H9 (cell line): ENCODE measurements at regions not wholly inside any gene's neighbourhood (a gene's known extent, or its start where the extent isn't known, plus 50 kb on each side); places are given as distances from the start of the nearest gene placed in this dataset.

ENCODE experiments used
- DNase-seq: peaks from one replicate; pipeline ENCODE4 v3.0.0-alpha.2; 2017
- H2AFZ ChIP-seq: one replicate; pipeline ENCODE4 v1.6.1; 2013; ENCODE audit warnings: mild to moderate bottlenecking, low read length, control low read depth, moderate library complexity
- H2AK5ac ChIP-seq: 2 replicates; pipeline ENCODE4 v1.6.1; 2013; ENCODE audit warnings: low read length, control low read depth, mixed read lengths; ENCODE audit not compliant: insufficient read length
- H2BK120ac ChIP-seq: one replicate; pipeline ENCODE4 v1.6.1; 2013; ENCODE audit warnings: low read depth, mild to moderate bottlenecking, low read length, control low read depth, inconsistent platforms; ENCODE audit not compliant: poor library complexity, severe bottlenecking
- H2BK12ac ChIP-seq: 2 replicates; pipeline ENCODE4 v1.6.1; 2013; ENCODE audit warnings: low read length, control low read depth, mixed read lengths, low read depth; ENCODE audit not compliant: insufficient read length
- H2BK15ac ChIP-seq: 2 replicates; pipeline ENCODE4 v1.6.1; 2013; ENCODE audit warnings: low read depth, low read length, control low read depth
- H2BK20ac ChIP-seq: one replicate; pipeline ENCODE4 v1.6.1; 2013; ENCODE audit warnings: low read depth, mild to moderate bottlenecking, low read length, control low read depth, inconsistent platforms; ENCODE audit not compliant: poor library complexity, severe bottlenecking
- H2BK5ac ChIP-seq: 2 replicates; pipeline ENCODE4 v1.6.1; 2013; ENCODE audit warnings: low read length, control low read depth, mixed read lengths; ENCODE audit not compliant: insufficient read length
- H3K14ac ChIP-seq: 2 replicates; pipeline ENCODE4 v1.6.1; 2013; ENCODE audit warnings: low read length, control low read depth; ENCODE audit not compliant: insufficient read depth
- H3K18ac ChIP-seq: 2 replicates; pipeline ENCODE4 v1.6.1; 2013; ENCODE audit warnings: low read depth, mild to moderate bottlenecking, mixed read lengths, low read length, control low read depth; ENCODE audit not compliant: insufficient read length
- H3K23ac ChIP-seq: 2 replicates; pipeline ENCODE4 v1.6.1; 2013; ENCODE audit warnings: low read length, control low read depth, mixed read lengths, low read depth; ENCODE audit not compliant: insufficient read length
- H3K23me2 ChIP-seq: 2 replicates; pipeline ENCODE4 v1.6.1; 2013; ENCODE audit warnings: low read depth, mild to moderate bottlenecking, mixed read lengths, low read length, control low read depth; ENCODE audit not compliant: insufficient read length, poor library complexity, severe bottlenecking
- H3K27ac ChIP-seq: 2 replicates; pipeline ENCODE4 v1.5.1; 2013; ENCODE audit warnings: low read length, control low read depth, mixed read lengths, low read depth; ENCODE audit not compliant: insufficient read length
- H3K27me3 ChIP-seq: 2 replicates; pipeline ENCODE4 v1.6.1; 2013; ENCODE audit warnings: low read length, control low read depth, inconsistent platforms; ENCODE audit not compliant: insufficient read depth
- H3K4ac ChIP-seq: 2 replicates; pipeline ENCODE4 v1.6.1; 2013; ENCODE audit warnings: low read depth, mild to moderate bottlenecking, control low read depth, inconsistent platforms, low read length, moderate library complexity
- H3K4me1 ChIP-seq: 2 replicates; pipeline ENCODE4 v1.6.1; 2013; ENCODE audit warnings: low read length, control low read depth, inconsistent platforms; ENCODE audit not compliant: insufficient read depth
- H3K4me2 ChIP-seq: 2 replicates; pipeline ENCODE4 v1.6.1; 2013; ENCODE audit warnings: low read length, control low read depth, mixed read lengths; ENCODE audit not compliant: insufficient read length, insufficient read depth
- H3K56ac ChIP-seq: 2 replicates; pipeline ENCODE4 v1.6.1; 2013; ENCODE audit warnings: low read depth, mild to moderate bottlenecking, mixed read lengths, low read length, control low read depth; ENCODE audit not compliant: insufficient read length
- H3K79me1 ChIP-seq: 2 replicates; pipeline ENCODE4 v1.6.1; 2013; ENCODE audit warnings: low read depth, mild to moderate bottlenecking, moderate library complexity, low read length, control low read depth, inconsistent platforms; ENCODE audit not compliant: insufficient read depth, poor library complexity, severe bottlenecking
- H3K79me2 ChIP-seq: 2 replicates; pipeline ENCODE4 v1.6.1; 2013; ENCODE audit warnings: low read length, control low read depth, inconsistent platforms; ENCODE audit not compliant: insufficient read depth
- H3K9ac ChIP-seq: 2 replicates; pipeline ENCODE4 v1.6.1; 2013; ENCODE audit warnings: low read length, control low read depth, mixed read lengths; ENCODE audit not compliant: insufficient read length; ENCODE audit errors: extremely low read depth
- H3K9me3 ChIP-seq: one replicate; pipeline ENCODE4 v1.6.1; 2013; ENCODE audit warnings: low read depth, low read length, inconsistent platforms; ENCODE audit not compliant: control insufficient read depth
- H3T11ph ChIP-seq: one replicate; pipeline ENCODE4 v1.6.1; 2013; ENCODE audit warnings: mild to moderate bottlenecking, low read length, control low read depth, inconsistent platforms
- H4K20me1 ChIP-seq: one replicate; pipeline ENCODE4 v1.6.1; 2013; ENCODE audit not compliant: control insufficient read depth, insufficient read length, insufficient read depth
- H4K5ac ChIP-seq: 2 replicates; pipeline ENCODE4 v1.6.1; 2013; ENCODE audit warnings: low read depth, mild to moderate bottlenecking, mixed read lengths, low read length, control low read depth; ENCODE audit not compliant: insufficient read length
- H4K8ac ChIP-seq: replicated peaks from 2 replicates; pipeline ENCODE4 v1.6.1; 2013; ENCODE audit warnings: low read length, control low read depth, mixed read lengths, low read depth; ENCODE audit not compliant: insufficient read length
- H4K91ac ChIP-seq: 2 replicates; pipeline ENCODE4 v1.6.1; 2013; ENCODE audit warnings: low read depth, mild to moderate bottlenecking, moderate library complexity, mixed read lengths, low read length, control low read depth; ENCODE audit not compliant: insufficient read length
- H3K27ac Mint-ChIP-seq, 3 experiments: 2 replicates in 2 of 3; 3 replicates in 1 of 3; pipeline ENCODE4 v1.8.0; 2020 to 2021; ENCODE audit warnings: mixed read lengths in 3 of 3, mild to moderate bottlenecking in 1 of 3, moderate library complexity in 1 of 3
- H3K27me3 Mint-ChIP-seq: 2 replicates; pipeline ENCODE4 v1.8.0; 2021; ENCODE audit warnings: low read depth, mild to moderate bottlenecking, moderate library complexity, mixed read lengths
- H3K36me3 Mint-ChIP-seq, 3 experiments: 2 replicates in 2 of 3; 3 replicates in 1 of 3; pipeline ENCODE4 v1.8.0; 2020 to 2021; ENCODE audit warnings: low read depth in 3 of 3, mixed read lengths in 3 of 3; ENCODE audit not compliant: insufficient read depth in 1 of 3
- H3K4me1 Mint-ChIP-seq, 2 experiments: 2 replicates each; pipeline ENCODE4 v1.8.0; 2020; ENCODE audit warnings: mixed read lengths in 2 of 2
- H3K4me3 Mint-ChIP-seq, 2 experiments: 2 replicates in 1 of 2; 3 replicates in 1 of 2; pipeline ENCODE4 v1.8.0; 2020 to 2021; ENCODE audit warnings: mild to moderate bottlenecking in 2 of 2, mixed read lengths in 2 of 2, moderate library complexity in 1 of 2
- H3K9me3 Mint-ChIP-seq, 2 experiments: 2 replicates in 1 of 2; 3 replicates in 1 of 2; pipeline ENCODE4 v1.8.0; 2020; ENCODE audit warnings: mild to moderate bottlenecking in 2 of 2, mixed read lengths in 2 of 2, moderate library complexity in 1 of 2
- CTCF ChIP-seq: fragments of 200-600 bp; sonication (generic); conservative IDR thresholded peaks from 3 replicates; pipeline ENCODE4 v1.8.0; 2021; ENCODE audit warnings: antibody characterized with exemption, mild to moderate bottlenecking
- WGBS: extraction: QIAGEN DNeasy Blood & Tissue Kit; methylation state at CpG from one replicate; pipeline ENCODE4 v1.1.7; 2013; ENCODE audit warnings: missing lambda C conversion rate, low lambda C conversion rate, mixed read lengths; ENCODE audit not compliant: insufficient read length; ENCODE audit errors: extremely low coverage; 5-methylcytosine and 5-hydroxymethylcytosine counted together

DNA sequence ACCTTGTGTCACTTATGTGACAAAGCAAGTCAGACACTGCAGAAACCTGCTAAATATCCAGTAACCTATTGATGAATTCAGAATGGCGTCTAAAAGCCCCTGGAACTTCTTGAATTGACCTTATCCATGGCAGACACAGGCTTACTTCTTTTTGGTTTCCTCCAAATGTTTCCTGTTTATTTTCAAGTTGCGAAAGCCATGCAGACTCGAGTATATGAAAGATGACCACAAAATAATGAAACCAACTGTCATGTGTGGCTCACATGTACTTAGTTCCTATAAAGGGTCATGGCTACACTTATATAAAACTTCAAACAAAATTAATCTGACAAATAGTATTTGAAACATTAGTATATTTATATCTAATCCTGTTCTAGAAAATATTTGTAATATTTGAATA lies 113.1 kb upstream of the FNDC3A start:
- H3K79me1 ChIP-seq: no peaks in the 10 kb centered on the region
- Mint-ChIP-seq H3K27me3 (no peaks in the 10 kb centered on the region), H3K36me3 (no peaks in the 10 kb centered on the region), H3K9me3 (no peaks in the 10 kb centered on the region), H3K27ac (no peak overlapping the region), H3K4me1 (peaks cover 14 to 16% of the 10 kb centered on the region in 2 experiments), H3K4me3 (no peak overlapping the region)
- no peak for TF ChIP-seq CTCF
- no peak overlapping the region for H2BK5ac ChIP-seq
- H3K9ac ChIP-seq: no peak overlapping the region
- no peaks in the 10 kb centered on the region for H3K23me2 ChIP-seq
- H2AFZ ChIP-seq: no peak overlapping the region
- H3K4ac ChIP-seq: no peak overlapping the region
- no peak overlapping the region for H2BK20ac ChIP-seq
- no peak overlapping the region for H3K56ac ChIP-seq
- H4K91ac ChIP-seq: no peak overlapping the region
- no peak overlapping the region for H2BK15ac ChIP-seq
- H3K18ac ChIP-seq: no peak overlapping the region
- H4K5ac ChIP-seq: no peak overlapping the region
- no peaks in the 10 kb centered on the region; the same call in 1 of the 2 replicates for H3K4me1 ChIP-seq
- no peaks in the 10 kb centered on the region for H3K79me2 ChIP-seq
- H2BK12ac ChIP-seq: no peak overlapping the region
- H3K27me3 ChIP-seq: no peaks in the 10 kb centered on the region
- no peak overlapping the region for H2AK5ac ChIP-seq
- H3K4me2 ChIP-seq: no peak overlapping the region
- H3K27ac ChIP-seq: no peak overlapping the region
- H3K14ac ChIP-seq: no peak overlapping the region
- H3K9me3 ChIP-seq: no peaks in the 10 kb centered on the region
- no peaks in the 10 kb centered on the region for H4K20me1 ChIP-seq
- H4K8ac ChIP-seq: no peak overlapping the region
- DNase-seq: no peak
- no peak overlapping the region for H2BK120ac ChIP-seq
- H3K23ac ChIP-seq: no peak overlapping the region
- H3T11ph ChIP-seq: no peak overlapping the region
- WGBS: no CpG with 5 or more reads among the region's 3 CpGs
